ENCODE measurements at regions not wholly inside any gene's neighbourhood (a gene's known extent, or its start where the extent isn't known, plus 50 kb on each side); places are given as distances from the start of the nearest gene placed in this dataset.

DNA sequence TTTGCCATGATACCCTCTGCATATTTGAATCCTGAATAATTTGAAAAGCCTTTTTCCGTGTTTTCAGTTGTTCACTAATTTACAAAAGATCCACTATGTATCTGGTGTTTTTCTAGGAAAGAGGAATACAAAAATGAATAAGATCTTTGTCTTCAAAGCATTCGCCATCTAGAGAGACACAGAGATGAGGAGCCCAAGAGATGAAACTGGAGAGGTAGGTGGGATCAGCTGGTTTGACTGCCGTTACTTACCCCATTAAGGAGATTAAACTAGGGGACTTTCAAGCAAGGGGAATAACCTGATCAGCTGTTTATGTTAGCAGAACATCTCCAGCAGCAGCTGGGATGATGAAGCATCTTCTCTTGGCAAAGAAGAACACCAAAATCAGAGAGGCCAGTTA is 150.2 kb upstream of the SATB2 start:
- H3K9me3 Mint-ChIP-seq (ENCODE audit: unreplicated experiment) = peaks cover 7% of the 10 kb centered on the region
- H3K4me1 Mint-ChIP-seq (ENCODE audit: insufficient read depth, unreplicated experiment) = no peaks in the 10 kb centered on the region
- no peak overlapping the region for H3K4me3 Mint-ChIP-seq (ENCODE audit: unreplicated experiment)
- intact Hi-C loops (cut with micrococcal nuclease) = no loop called here
- CTCF ChIA-PET = interaction anchor here (0.7 to 2.0 kb wide), 2 partner anchors 11 to 864 kb away, joined by 3 to 11 read pairs; no protein-coding TSS in a partner anchor
- BruUV-seq (replicated peaks) = no TSS peak
- no peak for TF ChIP-seq CTCF (IDR thresholded peaks at IDR 0.05; ENCODE audit: unreplicated experiment)
- H3K27ac Mint-ChIP-seq (ENCODE audit: low read depth, unreplicated experiment) = no peak overlapping the region
- DNase-seq (ENCODE audit: unreplicated experiment) = no peak
- no peaks in the 10 kb centered on the region for H3K36me3 Mint-ChIP-seq (ENCODE audit: insufficient read depth, unreplicated experiment)
- POLR2A ChIA-PET = no interaction called here
- peaks cover 51% of the 10 kb centered on the region for H3K27me3 Mint-ChIP-seq (ENCODE audit: insufficient read depth, unreplicated experiment)

DNA sequence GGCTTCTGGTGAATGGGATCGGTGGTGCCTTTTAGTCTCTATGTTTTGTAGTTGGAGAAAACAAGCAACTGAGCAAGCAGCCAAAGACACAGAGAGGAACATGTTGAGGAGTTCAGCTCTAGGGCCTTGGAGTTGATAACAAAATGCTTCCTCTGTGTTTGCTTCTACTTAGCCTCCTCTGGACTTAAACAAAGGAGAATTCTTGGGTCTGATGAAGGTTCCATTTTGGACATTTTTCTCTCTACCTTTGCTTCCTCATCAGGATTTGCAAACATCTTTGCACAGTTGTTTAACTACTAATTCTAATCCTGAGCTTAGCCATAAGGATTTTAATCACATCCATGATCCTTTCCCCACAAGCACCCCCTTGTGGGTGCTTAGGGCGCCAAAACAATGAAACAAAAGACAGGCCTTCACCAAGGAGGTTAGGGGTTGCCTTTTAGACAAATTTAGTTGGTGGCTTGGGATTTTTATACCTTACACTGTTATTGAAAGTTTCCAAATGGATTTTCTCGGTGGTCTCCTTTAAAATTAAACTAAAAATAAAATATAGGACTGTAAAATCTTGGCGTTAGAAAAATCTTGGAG is 148.5 kb upstream of the SATB2 start:
- intact Hi-C loops (cut with micrococcal nuclease) = no loop called here
- no TSS peak for BruUV-seq (replicated peaks)
- ChIA-PET POLR2A (no interaction called here), CTCF (interaction anchor here (0.5 to 1.0 kb wide), 2 partner anchors 18 to 134 kb away, joined by 3 read pairs; no protein-coding TSS in a partner anchor)
- H3K9me3 Mint-ChIP-seq (ENCODE audit: unreplicated experiment) = peaks cover 2% of the 10 kb centered on the region
- no peaks in the 10 kb centered on the region for H3K4me1 Mint-ChIP-seq (ENCODE audit: insufficient read depth, unreplicated experiment)
- peak; percentile 9 for DNase-seq (ENCODE audit: unreplicated experiment)
- H3K27me3 Mint-ChIP-seq (ENCODE audit: insufficient read depth, unreplicated experiment) = peaks cover 53% of the 10 kb centered on the region
- peak; percentile 9 for TF ChIP-seq CTCF (IDR thresholded peaks at IDR 0.05; ENCODE audit: unreplicated experiment)
- H3K36me3 Mint-ChIP-seq (ENCODE audit: insufficient read depth, unreplicated experiment) = no peaks in the 10 kb centered on the region
- no peak overlapping the region for H3K4me3 Mint-ChIP-seq (ENCODE audit: unreplicated experiment)
- no peak overlapping the region for H3K27ac Mint-ChIP-seq (ENCODE audit: low read depth, unreplicated experiment)

DNA sequence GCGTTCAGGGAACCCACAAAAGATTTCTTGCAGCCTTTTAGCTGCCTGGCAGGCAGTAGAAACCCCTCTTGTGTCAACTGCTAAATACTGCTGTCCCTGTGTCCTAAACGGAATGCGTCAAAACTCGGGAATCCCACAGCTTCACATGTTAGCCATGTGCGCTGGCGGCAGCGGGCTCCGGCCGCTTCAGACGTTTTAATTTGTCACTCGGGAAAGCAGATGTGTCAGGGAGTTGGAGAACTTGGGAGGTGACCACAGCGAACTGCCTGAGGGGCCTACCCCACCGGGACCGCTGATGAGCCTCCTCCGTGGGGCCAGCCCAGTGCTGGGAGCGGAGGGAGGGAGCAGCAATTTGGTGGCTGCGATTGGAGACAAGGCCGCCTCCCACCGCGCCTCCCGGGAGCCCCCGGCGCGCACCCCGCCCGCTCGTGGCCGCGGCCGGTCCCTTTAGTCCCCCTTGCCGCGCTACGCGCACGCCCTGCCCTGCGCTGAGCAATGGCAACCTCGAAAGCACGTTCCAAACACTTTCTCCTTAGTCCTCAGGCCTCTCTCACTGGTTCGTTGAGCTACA is 146.1 kb upstream of the SATB2 start:
- no peaks in the 10 kb centered on the region for H3K9me3 Mint-ChIP-seq (ENCODE audit: unreplicated experiment)
- H3K4me1 Mint-ChIP-seq (ENCODE audit: insufficient read depth, unreplicated experiment) = no peaks in the 10 kb centered on the region
- no peak for TF ChIP-seq CTCF (IDR thresholded peaks at IDR 0.05; ENCODE audit: unreplicated experiment)
- no peak overlapping the region for H3K27ac Mint-ChIP-seq (ENCODE audit: low read depth, unreplicated experiment)
- H3K36me3 Mint-ChIP-seq (ENCODE audit: insufficient read depth, unreplicated experiment) = no peaks in the 10 kb centered on the region
- no peak for DNase-seq (ENCODE audit: unreplicated experiment)
- peaks cover 41% of the 10 kb centered on the region for H3K27me3 Mint-ChIP-seq (ENCODE audit: insufficient read depth, unreplicated experiment)
- intact Hi-C loops (cut with micrococcal nuclease) = no loop called here
- CTCF ChIA-PET = interaction anchor here (0.7 kb wide), 1 partner anchor 334 kb away, joined by 3 read pairs; no protein-coding TSS in a partner anchor
- POLR2A ChIA-PET = no interaction called here
- BruUV-seq (replicated peaks) = no TSS peak
- no peak overlapping the region for H3K4me3 Mint-ChIP-seq (ENCODE audit: unreplicated experiment)

DNA sequence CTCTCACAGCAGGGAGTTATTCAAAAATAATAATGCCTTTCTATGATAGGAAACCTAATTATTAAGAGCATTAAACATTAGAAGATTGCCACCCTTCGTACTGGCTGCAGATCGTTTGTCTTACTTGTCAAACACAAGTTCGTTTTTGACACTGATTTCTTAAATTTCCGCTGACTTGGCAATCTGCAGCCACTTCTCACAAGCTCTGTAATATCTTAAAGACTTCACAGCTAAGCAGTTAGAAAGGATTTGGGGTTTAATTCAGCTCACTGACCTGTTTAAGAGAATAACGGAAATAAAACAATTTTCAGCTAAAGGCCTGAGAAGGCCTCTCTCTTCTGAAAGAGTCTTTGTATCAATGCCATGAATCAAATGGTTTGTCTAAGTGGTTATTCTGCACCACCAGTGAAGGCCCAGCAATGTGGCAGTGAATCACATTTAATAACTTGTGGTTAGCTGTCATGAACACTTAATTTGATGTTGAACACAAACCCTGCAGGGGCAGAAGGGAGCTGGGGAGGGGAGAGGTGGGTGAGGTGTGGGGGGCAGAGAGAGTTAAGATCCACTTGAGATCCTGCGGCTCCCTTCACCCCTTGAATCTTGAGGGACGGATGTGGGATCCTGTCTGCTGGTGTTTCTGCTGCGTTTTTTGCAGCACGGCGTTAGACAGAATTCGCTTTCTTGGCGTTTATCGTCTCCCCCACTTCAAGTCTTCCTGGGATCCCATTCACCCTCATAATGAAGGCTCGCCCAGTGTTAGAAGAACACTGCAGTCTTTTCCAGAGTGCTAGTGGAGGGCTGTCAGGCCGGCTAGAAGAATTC is 145.4 kb upstream of the SATB2 start:
- H3K27ac Mint-ChIP-seq (ENCODE audit: low read depth, unreplicated experiment) = no peak overlapping the region
- peaks cover 41% of the 10 kb centered on the region for H3K27me3 Mint-ChIP-seq (ENCODE audit: insufficient read depth, unreplicated experiment)
- DNase-seq (ENCODE audit: unreplicated experiment) = no peak
- ChIA-PET CTCF (no interaction called here), POLR2A (no interaction called here)
- H3K4me3 Mint-ChIP-seq (ENCODE audit: unreplicated experiment) = no peak overlapping the region
- H3K4me1 Mint-ChIP-seq (ENCODE audit: insufficient read depth, unreplicated experiment) = no peaks in the 10 kb centered on the region
- no peaks in the 10 kb centered on the region for H3K9me3 Mint-ChIP-seq (ENCODE audit: unreplicated experiment)
- no peaks in the 10 kb centered on the region for H3K36me3 Mint-ChIP-seq (ENCODE audit: insufficient read depth, unreplicated experiment)
- intact Hi-C loops (cut with micrococcal nuclease) = no loop called here
- no peak for TF ChIP-seq CTCF (IDR thresholded peaks at IDR 0.05; ENCODE audit: unreplicated experiment)
- BruUV-seq (replicated peaks) = no TSS peak
